ENCODE measurements at regions not wholly inside any gene's neighbourhood (a gene's known extent, or its start where the extent isn't known, plus 50 kb on each side); places are given as distances from the start of the nearest gene placed in this dataset.
"Not testable (repeated sequence)": the region's sequence is repeated elsewhere in the genome, so short reads cannot be mapped to it uniquely, and the experiment has no call there.

DNA sequence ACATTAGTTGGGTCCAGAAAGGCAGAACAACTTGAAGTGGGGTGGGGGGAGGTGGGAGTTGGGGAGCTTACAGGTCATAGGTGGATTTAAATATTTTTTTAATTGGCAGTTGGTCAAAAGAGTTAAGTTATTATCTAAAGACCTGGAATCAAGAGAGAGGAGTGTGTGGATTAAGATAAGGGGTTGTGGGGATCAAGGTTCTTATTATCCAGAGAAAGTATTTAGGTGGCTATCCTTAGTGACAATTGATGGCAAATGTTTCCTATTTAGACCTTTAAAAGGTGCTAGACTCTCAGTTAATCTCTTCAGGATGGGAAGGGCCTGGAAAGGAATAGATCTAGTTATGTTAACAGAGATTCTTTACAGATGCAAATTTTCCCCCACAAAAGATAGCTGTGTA is 120.7 kb upstream of the OR9Q1 start:
- Mint-ChIP-seq H3K27ac (no peak overlapping the region), H3K9me3 (ENCODE audit: low read depth) (no peaks in the 10 kb centered on the region), H3K4me3 (no peak overlapping the region), H3K4me1 (peaks cover 2% of the 10 kb centered on the region), H3K36me3 (no peaks in the 10 kb centered on the region), H3K27me3 (peaks cover 4% of the 10 kb centered on the region)
- CTCF ChIA-PET = no interaction called here
- DNase-seq (no peak), ATAC-seq (no peak)

DNA sequence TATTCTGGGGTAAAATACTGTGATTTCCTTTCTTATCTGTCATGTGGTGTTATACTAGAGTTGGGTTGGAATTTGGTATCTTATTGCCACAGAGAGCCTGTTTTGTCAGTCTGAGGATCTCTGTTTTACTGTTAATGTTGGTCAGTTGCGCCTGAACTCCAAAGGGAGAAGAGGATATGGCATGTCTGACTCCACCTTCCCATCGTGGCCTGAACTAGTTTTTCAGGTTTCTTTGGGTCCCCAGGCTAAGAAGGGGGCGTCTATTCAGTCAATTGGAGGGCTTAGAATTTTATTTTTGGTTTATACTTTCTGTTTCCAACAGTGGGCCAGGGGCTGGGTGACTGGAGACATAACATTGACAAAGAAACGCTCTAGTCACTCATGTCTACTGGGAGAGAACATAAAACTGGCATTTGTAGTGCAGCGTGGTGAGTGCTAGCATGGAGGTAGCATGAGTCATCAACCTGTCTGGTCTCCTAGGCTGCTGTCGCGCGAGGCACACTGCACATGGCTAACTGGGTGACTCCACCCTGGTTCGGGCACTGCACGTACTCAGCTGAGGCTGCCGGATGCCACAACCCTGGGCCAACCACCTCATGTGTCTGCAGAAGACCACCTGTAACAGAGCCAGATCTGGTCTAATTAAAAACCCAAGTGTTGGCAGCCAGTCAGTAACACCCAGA is 120.1 kb upstream of the OR9Q1 start:
- ATAC-seq (no peak), DNase-seq (no peak)
- Mint-ChIP-seq H3K4me3 (no peak overlapping the region), H3K4me1 (peaks cover 2% of the 10 kb centered on the region), H3K9me3 (ENCODE audit: low read depth) (no peaks in the 10 kb centered on the region), H3K36me3 (no peaks in the 10 kb centered on the region), H3K27me3 (peaks cover under 1% of the 10 kb centered on the region), H3K27ac (no peak overlapping the region)
- CTCF ChIA-PET = no interaction called here

GRCh38 chr11:57904376-57904775 is 119.3 kb upstream of the OR9Q1 start:
- H3K4me3 Mint-ChIP-seq = no peak overlapping the region

DNA sequence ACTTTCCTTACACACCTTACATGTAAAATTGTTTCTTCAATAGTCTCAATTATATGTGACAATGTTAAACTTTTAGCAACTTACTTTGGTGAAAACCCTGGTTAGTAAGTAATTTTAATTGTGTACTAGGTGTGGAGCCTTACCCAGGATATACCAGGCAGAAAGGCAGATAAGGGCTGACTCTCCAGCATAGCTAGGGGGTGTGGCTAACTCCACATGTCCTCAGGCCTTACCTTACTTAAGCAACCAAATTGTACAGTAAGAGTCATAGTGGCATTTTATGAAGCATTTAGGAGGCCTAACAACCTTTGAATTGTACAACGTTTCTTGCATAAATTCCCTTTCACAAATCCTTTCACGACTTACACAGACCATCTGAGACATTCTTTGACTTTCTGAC is 118.2 kb upstream of the OR9Q1 start:
- ATAC-seq (no peak), DNase-seq (no peak)
- CTCF ChIA-PET = no interaction called here
- Mint-ChIP-seq H3K9me3 (ENCODE audit: low read depth) (no peaks in the 10 kb centered on the region), H3K36me3 (no peaks in the 10 kb centered on the region), H3K4me1 (peaks cover 2% of the 10 kb centered on the region), H3K27ac (no peak overlapping the region), H3K4me3 (no peak overlapping the region), H3K27me3 (peaks cover 4% of the 10 kb centered on the region)

More at GRCh38 chr11:57904376-57904775, 119.3 kb upstream of the OR9Q1 start:
- no peaks in the 10 kb centered on the region for H3K36me3 Mint-ChIP-seq
- peaks cover 4% of the 10 kb centered on the region for H3K27me3 Mint-ChIP-seq
- no peaks in the 10 kb centered on the region for H3K9me3 Mint-ChIP-seq (ENCODE audit: low read depth)
- ATAC-seq (no peak), DNase-seq (no peak)
- H3K4me1 Mint-ChIP-seq = peaks cover 2% of the 10 kb centered on the region
- no peak overlapping the region for H3K27ac Mint-ChIP-seq
- CTCF ChIA-PET = no interaction called here

DNA sequence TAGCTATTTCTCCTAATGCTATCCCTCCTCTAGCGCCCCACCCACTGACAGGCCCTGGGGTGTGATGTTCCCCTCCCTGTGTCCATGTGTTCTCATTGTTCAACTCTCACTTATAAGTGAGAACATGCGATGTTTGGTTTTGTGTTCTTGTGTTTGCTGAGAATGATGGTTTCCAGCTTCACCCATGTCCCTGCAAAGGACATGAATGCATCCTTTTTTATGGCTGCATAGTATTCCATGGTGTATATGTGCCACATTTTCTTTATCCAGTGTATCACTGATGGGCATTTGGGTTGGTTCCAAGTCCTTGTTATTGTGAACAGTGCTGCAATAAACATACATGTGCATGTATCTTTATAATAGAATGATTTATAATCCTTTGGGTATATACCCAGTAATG is 115.3 kb upstream of the OR9Q1 start:
- H3K4me1 Mint-ChIP-seq; H3K4me3 Mint-ChIP-seq; DNase-seq; H3K9me3 Mint-ChIP-seq (ENCODE audit: low read depth); H3K27me3 Mint-ChIP-seq; H3K27ac Mint-ChIP-seq; H3K36me3 Mint-ChIP-seq; CTCF ChIA-PET; ATAC-seq: not testable (repeated sequence)

GRCh38 chr11:57911522-57911921 is 112.2 kb upstream of the OR9Q1 start:
- H3K9me3 Mint-ChIP-seq (ENCODE audit: low read depth); H3K4me3 Mint-ChIP-seq; H3K36me3 Mint-ChIP-seq; H3K4me1 Mint-ChIP-seq; CTCF ChIA-PET; H3K27me3 Mint-ChIP-seq; DNase-seq; H3K27ac Mint-ChIP-seq; ATAC-seq: not testable (repeated sequence)

- Mint-ChIP-seq H3K4me1 (no peaks in the 10 kb centered on the region), H3K9me3 (ENCODE audit: low read depth) (no peaks in the 10 kb centered on the region), H3K36me3 (no peaks in the 10 kb centered on the region), H3K27me3 (peaks cover 4% of the 10 kb centered on the region), H3K27ac (no peak overlapping the region), H3K4me3 (no peak overlapping the region)
- DNase-seq (no peak), ATAC-seq (no peak)
- CTCF ChIA-PET = no interaction called here
These were observed 109.7 kb upstream of the OR9Q1 start for GRCh38 chr11:57913715-57914704.

- CTCF ChIA-PET = no interaction called here
- Mint-ChIP-seq H3K9me3 (ENCODE audit: low read depth) (no peaks in the 10 kb centered on the region), H3K27me3 (no peaks in the 10 kb centered on the region)
These were observed 106.0 kb upstream of the OR9Q1 start for GRCh38 chr11:57917632-57918031.

DNA sequence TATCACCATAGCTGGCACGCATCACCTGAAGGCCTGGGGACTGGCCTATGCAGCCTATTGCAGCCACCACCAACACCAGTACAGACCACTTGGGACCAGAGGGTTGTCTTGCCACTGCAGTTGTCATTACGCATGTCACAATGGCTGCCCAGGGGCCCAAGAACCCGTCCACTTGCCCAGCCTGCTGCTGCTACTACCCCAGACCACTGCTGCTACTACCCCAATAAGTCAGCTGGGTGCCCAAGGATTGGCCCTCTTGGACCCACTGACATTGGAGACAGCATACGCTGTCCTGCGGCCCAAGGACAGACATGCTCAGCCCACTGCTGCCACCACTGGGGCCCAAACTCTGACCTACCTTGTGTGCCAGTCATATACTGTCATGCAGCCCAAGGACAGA is 102.7 kb upstream of the OR9Q1 start:
- Mint-ChIP-seq H3K27me3 (peaks cover 2% of the 10 kb centered on the region), H3K9me3 (ENCODE audit: low read depth) (no peaks in the 10 kb centered on the region), H3K27ac (no peak overlapping the region), H3K36me3 (no peaks in the 10 kb centered on the region), H3K4me1 (no peaks in the 10 kb centered on the region), H3K4me3 (no peak overlapping the region)
- DNase-seq = no peak
- CTCF ChIA-PET = no interaction called here
- ATAC-seq = no peak

More at GRCh38 chr11:57917632-57918031, 106.0 kb upstream of the OR9Q1 start:
- DNase-seq (no peak), ATAC-seq (no peak)
- Mint-ChIP-seq H3K4me1 (no peaks in the 10 kb centered on the region), H3K27ac (no peak overlapping the region), H3K36me3 (no peaks in the 10 kb centered on the region), H3K4me3 (no peak overlapping the region)

DNA sequence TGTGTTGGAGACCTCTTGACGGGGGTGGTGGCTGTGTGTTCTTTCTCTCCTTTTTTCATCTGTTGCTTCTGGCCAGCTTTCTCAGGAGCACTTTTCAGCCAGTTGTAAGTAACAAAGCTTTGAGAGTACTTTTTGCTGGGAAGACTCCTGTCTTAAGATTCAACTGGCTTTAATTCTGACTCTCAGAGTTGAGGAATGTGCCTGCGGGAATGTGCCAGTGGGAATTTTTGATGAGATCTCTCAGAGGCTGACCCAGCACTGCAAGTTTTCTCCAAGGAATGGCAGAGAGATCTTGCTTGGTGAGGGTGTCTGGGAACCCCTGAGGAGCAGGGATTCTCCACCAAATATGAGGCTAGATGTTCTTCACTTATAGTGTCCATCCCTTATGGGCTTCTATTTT is 91.6 kb upstream of the OR9Q1 start:
- CTCF ChIA-PET = no interaction called here
- no peak overlapping the region for H3K27ac Mint-ChIP-seq

GRCh38 chr11:57935402-57936049 is 88.2 kb upstream of the OR9Q1 start:
- Mint-ChIP-seq H3K4me3 (no peak overlapping the region), H3K4me1 (no peaks in the 10 kb centered on the region), H3K27ac (no peak overlapping the region), H3K9me3 (ENCODE audit: low read depth) (no peaks in the 10 kb centered on the region), H3K36me3 (no peaks in the 10 kb centered on the region), H3K27me3 (peaks cover 3% of the 10 kb centered on the region)
- no peak for DNase-seq
- no peak for ATAC-seq
- CTCF ChIA-PET = no interaction called here

More for the DNA sequence above, 91.6 kb upstream of the OR9Q1 start:
- Mint-ChIP-seq H3K4me3 (no peak overlapping the region), H3K4me1 (no peaks in the 10 kb centered on the region), H3K9me3 (ENCODE audit: low read depth) (no peaks in the 10 kb centered on the region), H3K36me3 (no peaks in the 10 kb centered on the region), H3K27me3 (peaks cover 8% of the 10 kb centered on the region)
- ATAC-seq = no peak
- no peak for DNase-seq

GRCh38 chr11:57936050-57936418 is 87.6 kb upstream of the OR9Q1 start:
- Mint-ChIP-seq H3K9me3 (ENCODE audit: low read depth) (no peaks in the 10 kb centered on the region), H3K36me3 (no peaks in the 10 kb centered on the region), H3K4me3 (no peak overlapping the region), H3K27me3 (peaks cover 3% of the 10 kb centered on the region), H3K4me1 (no peaks in the 10 kb centered on the region), H3K27ac (no peak overlapping the region)
- ATAC-seq (no peak), DNase-seq (no peak)
- CTCF ChIA-PET = no interaction called here

DNA sequence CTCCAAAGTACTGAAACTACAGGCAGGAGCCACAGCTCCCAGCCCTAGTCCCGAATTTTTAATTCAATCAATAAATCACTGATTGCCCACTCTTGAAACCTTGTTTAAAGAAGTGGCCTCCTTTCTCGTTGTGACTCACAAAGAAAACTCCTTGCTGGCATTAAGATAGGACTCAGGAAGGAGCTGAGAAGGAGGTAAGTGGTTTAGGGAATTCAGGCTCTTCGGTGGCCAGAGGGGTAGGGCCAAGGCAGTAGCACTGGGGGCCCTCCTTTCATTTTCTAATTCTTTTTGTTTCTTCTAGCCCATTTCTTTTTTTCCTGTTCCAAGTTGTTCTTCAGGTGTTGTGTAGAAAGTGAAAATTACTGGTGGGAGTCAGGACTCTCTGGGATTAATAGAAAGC is 86.2 kb upstream of the OR9Q1 start:
- no peak overlapping the region for H3K4me3 Mint-ChIP-seq
- CTCF ChIA-PET = no interaction called here
- no peaks in the 10 kb centered on the region for H3K36me3 Mint-ChIP-seq
- H3K9me3 Mint-ChIP-seq (ENCODE audit: low read depth) = no peaks in the 10 kb centered on the region
- H3K27me3 Mint-ChIP-seq = peaks cover 3% of the 10 kb centered on the region
- no peaks in the 10 kb centered on the region for H3K4me1 Mint-ChIP-seq
- H3K27ac Mint-ChIP-seq = no peak overlapping the region
- DNase-seq = no peak
- no peak for ATAC-seq

GRCh38 chr11:57938351-57938750 is 85.3 kb upstream of the OR9Q1 start:
- Mint-ChIP-seq H3K9me3 (ENCODE audit: low read depth) (no peaks in the 10 kb centered on the region), H3K4me1 (no peaks in the 10 kb centered on the region)
- CTCF ChIA-PET = no interaction called here

More at GRCh38 chr11:57938351-57938750, 85.3 kb upstream of the OR9Q1 start:
- peaks cover 3% of the 10 kb centered on the region for H3K27me3 Mint-ChIP-seq
- no peaks in the 10 kb centered on the region for H3K36me3 Mint-ChIP-seq
- H3K4me3 Mint-ChIP-seq = no peak overlapping the region
- no peak for ATAC-seq
- DNase-seq = no peak
- no peak overlapping the region for H3K27ac Mint-ChIP-seq
